Fibroblast of lung (primary cell): ENCODE measurements at regions not wholly inside any gene's neighbourhood (a gene's known extent, or its start where the extent isn't known, plus 50 kb on each side); places are given as distances from the start of the nearest gene placed in this dataset.

ENCODE experiments used
- EZH2 ChIP-seq: IDR thresholded peaks from 2 replicates; pipeline ENCODE4 v1.5.1; 2012; ENCODE audit warnings: low read length, control low read depth, mild to moderate bottlenecking; ENCODE audit errors: missing control alignments
- TF ChIP-seq, protein P1 (sequence below), 2 donors: IDR thresholded peaks in 1 of 2; conservative IDR thresholded peaks in 1 of 2; 1 replicate in 1 of 2; 2 replicates in 1 of 2; pipeline ENCODE4 v1.5.1; 2011 to 2012; ENCODE audit warnings: low read length in 2 of 2, control low read depth in 1 of 2, inconsistent platforms in 1 of 2, low read depth in 1 of 2, mild to moderate bottlenecking in 1 of 2

DNA sequence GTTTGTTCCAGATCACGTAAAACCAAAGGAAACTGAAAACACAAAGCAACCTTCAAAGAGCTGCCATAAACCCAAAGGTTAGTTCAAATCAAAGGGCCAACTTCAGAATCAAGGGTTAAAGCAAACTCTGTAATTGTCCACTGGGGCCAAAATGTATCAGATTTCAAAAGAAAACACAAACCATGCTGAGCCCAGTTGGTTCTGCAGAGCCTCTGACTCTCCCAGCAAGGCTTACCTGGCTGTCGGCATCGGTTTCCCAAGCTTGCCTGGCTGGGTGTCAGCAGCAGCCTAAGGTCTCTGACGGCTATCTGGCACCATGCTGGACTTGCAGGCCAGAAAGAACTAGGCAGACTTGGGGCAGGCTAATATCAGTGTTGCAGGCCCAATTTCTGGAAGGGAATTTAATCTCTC is 125.3 kb downstream of the DAD1 start:
- TF ChIP-seq, protein P1, sequence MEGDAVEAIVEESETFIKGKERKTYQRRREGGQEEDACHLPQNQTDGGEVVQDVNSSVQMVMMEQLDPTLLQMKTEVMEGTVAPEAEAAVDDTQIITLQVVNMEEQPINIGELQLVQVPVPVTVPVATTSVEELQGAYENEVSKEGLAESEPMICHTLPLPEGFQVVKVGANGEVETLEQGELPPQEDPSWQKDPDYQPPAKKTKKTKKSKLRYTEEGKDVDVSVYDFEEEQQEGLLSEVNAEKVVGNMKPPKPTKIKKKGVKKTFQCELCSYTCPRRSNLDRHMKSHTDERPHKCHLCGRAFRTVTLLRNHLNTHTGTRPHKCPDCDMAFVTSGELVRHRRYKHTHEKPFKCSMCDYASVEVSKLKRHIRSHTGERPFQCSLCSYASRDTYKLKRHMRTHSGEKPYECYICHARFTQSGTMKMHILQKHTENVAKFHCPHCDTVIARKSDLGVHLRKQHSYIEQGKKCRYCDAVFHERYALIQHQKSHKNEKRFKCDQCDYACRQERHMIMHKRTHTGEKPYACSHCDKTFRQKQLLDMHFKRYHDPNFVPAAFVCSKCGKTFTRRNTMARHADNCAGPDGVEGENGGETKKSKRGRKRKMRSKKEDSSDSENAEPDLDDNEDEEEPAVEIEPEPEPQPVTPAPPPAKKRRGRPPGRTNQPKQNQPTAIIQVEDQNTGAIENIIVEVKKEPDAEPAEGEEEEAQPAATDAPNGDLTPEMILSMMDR (conservative IDR thresholded peaks at IDR 0.05 in 1 of 2, IDR thresholded peaks at IDR 0.05 in 1 of 2; ENCODE audit: low read depth in 1 of 2, low read length in 2 of 2) = no peak
- no peak for TF ChIP-seq EZH2
